Spleen (tissue), 11 donors: ENCODE measurements at regions not wholly inside any gene's neighbourhood (a gene's known extent, or its start where the extent isn't known, plus 50 kb on each side); places are given as distances from the start of the nearest gene placed in this dataset.

Experiments used
- DNase-seq: peaks from one replicate; pipeline ENCODE4 v3.0.0-alpha.2; 2020
- H3K27ac ChIP-seq, 8 donors: fragments of 200-600 bp; sonication (generic) in 7 of 8; 1 replicate in 4 of 8; 2 replicates in 4 of 8; pipeline versions ENCODE4 v1.5.0 to v1.8.0; 2016 to 2021; ENCODE audit warnings: inconsistent platforms in 4 of 8, mild to moderate bottlenecking in 4 of 8, moderate library complexity in 1 of 8
- H3K27me3 ChIP-seq, 7 donors: fragments of 200-600 bp; sonication (generic) in 6 of 7; replicated peaks in 1 of 7; 1 replicate in 4 of 7; 2 replicates in 3 of 7; pipeline versions ENCODE4 v1.5.0 to v1.8.0; 2016 to 2021; ENCODE audit warnings: inconsistent platforms in 3 of 7, mild to moderate bottlenecking in 1 of 7
- H3K36me3 ChIP-seq, 6 donors: fragments of 200-600 bp; sonication (generic) in 5 of 6; 1 replicate in 4 of 6; 2 replicates in 2 of 6; pipeline versions ENCODE4 v1.5.0 to v1.8.0; 2016 to 2021; ENCODE audit warnings: inconsistent platforms in 2 of 6
- H3K4me1 ChIP-seq, 6 donors: fragments of 200-600 bp; sonication (generic) in 5 of 6; 1 replicate in 3 of 6; 2 replicates in 3 of 6; pipeline versions ENCODE4 v1.5.0 to v1.8.0; 2016 to 2021; ENCODE audit warnings: inconsistent platforms in 3 of 6
- H3K4me3 ChIP-seq, 8 donors: fragments of 200-600 bp; sonication (generic) in 7 of 8; 1 replicate in 4 of 8; 2 replicates in 4 of 8; pipeline versions ENCODE4 v1.5.0 to v1.8.0; 2016 to 2021; ENCODE audit warnings: inconsistent platforms in 4 of 8, mild to moderate bottlenecking in 4 of 8, moderate library complexity in 2 of 8
- H3K9me3 ChIP-seq, 8 donors: fragments of 200-600 bp; sonication (generic) in 7 of 8; 1 replicate in 4 of 8; 2 replicates in 4 of 8; pipeline versions ENCODE4 v1.5.0 to v1.8.0; 2016 to 2021; ENCODE audit warnings: inconsistent platforms in 4 of 8
- CTCF ChIP-seq, 11 experiments: fragments of 200-600 bp in 7 of 11; fragments of 450-650 bp in 4 of 11; sonication (generic) in 4 of 11; IDR thresholded peaks in 8 of 11; conservative IDR thresholded peaks in 3 of 11; 1 replicate in 7 of 11; 2 replicates in 4 of 11; pipeline versions ENCODE4 v1.4.0 to v1.8.0; 2016 to 2021; ENCODE audit warnings: antibody characterized with exemption in 11 of 11, inconsistent platforms in 4 of 11, mild to moderate bottlenecking in 1 of 11
- POLR2A ChIP-seq, 3 donors: fragments of 450-650 bp; IDR thresholded peaks; one replicate each; pipeline ENCODE4 v1.5.1; 2017; ENCODE audit warnings: antibody characterized with exemption in 3 of 3, mild to moderate bottlenecking in 1 of 3
- POLR2AphosphoS5 ChIP-seq, 3 donors: sonication (generic); formaldehyde crosslinking; IDR thresholded peaks; one replicate each; pipeline ENCODE4 v1.5.1; 2017; ENCODE audit warnings: antibody characterized with exemption in 3 of 3
- WGBS, 5 donors: extraction: QIAGEN DNeasy Blood & Tissue Kit in 3 of 5; methylation state at CpG; one replicate each; pipeline versions ENCODE4 v1.1.5 to v1.1.7; 2013 to 2018; 5-methylcytosine and 5-hydroxymethylcytosine counted together
- intact Hi-C: fragments of 100-400 bp; cut with DNase I; formaldehyde crosslinking; loops from one replicate; pipeline ENCODE4 v1.15.0; 2023; ENCODE audit warnings: low total_unique reads
- donor health status: healthy with polysubstance abuse.
- donor health status: DM: no; HTN: no; CAD: no; lungs with moderate emphysema.
- donor health status: DM: no; HTN: no; CAD: no.
- donor health status: Bipolar disorder and iron deficiency.
- donor health status: healthy.
- donor health status: DM: no; HTN: no; CAD: no.
- donor health status: DM: yes; HTN: yes; CAD: no.

- no peaks in the 10 kb centered on the region for H3K36me3 ChIP-seq
- TF ChIP-seq POLR2AphosphoS5 (IDR thresholded peaks at IDR 0.05) (no peak), POLR2A (IDR thresholded peaks at IDR 0.05) (no peak), CTCF (IDR thresholded peaks at IDR 0.05 in 8 of 11, conservative IDR thresholded peaks at IDR 0.05 in 3 of 11) (peak in 10 of 11 experiments; percentile 40 to 70 (median 56))
- no peaks in the 10 kb centered on the region for H3K9me3 ChIP-seq
- peaks cover 0 to 4% (median 0%) of the 10 kb centered on the region in 6 donors for H3K4me1 ChIP-seq
- intact Hi-C loops: no loop called here
- WGBS, 5 donors: 31 to 36% (median 32%) methylated on average over 4 of the region's 4 CpGs
- no peaks in the 10 kb centered on the region for H3K27me3 ChIP-seq
- no peak overlapping the region for H3K27ac ChIP-seq
- no peak for DNase-seq
- no peak overlapping the region for H3K4me3 ChIP-seq
Measured at GRCh38 chr12:62123721-62124203, 136.4 kb upstream of the USP15 start.

DNA sequence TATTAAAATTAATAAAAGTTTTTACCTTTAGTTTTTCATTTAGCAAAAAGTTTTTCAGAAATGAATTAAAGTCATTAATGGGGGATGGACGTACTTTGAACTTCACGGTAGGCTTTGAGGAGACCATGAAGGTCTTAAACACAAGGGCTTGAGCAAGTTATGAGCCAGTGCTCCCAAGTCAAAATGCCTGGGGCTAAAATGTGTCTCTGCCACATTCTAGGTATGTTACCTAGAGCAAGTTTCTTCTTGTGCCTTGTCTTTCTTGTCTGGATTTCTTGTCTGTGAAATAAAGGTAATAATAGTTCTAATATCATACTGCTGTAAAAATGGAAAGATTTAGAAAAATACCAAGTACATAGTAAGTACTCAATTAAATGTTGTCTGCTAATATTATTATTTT, 132.7 kb upstream of the USP15 start:
- 91 to 100% (median 97%) methylated on average over 2 of the region's 2 CpGs for WGBS, 5 donors
- TF ChIP-seq POLR2AphosphoS5 (IDR thresholded peaks at IDR 0.05) (no peak), CTCF (IDR thresholded peaks at IDR 0.05 in 8 of 11, conservative IDR thresholded peaks at IDR 0.05 in 3 of 11) (no peak), POLR2A (IDR thresholded peaks at IDR 0.05) (no peak)
- Histone ChIP-seq H3K27me3 (no peaks in the 10 kb centered on the region), H3K9me3 (no peaks in the 10 kb centered on the region), H3K27ac (peak overlapping the region in 2 of 8 donors; percentile 22 to 56), H3K36me3 (no peaks in the 10 kb centered on the region), H3K4me1 (peaks cover 0 to 9% (median 3%) of the 10 kb centered on the region in 6 donors), H3K4me3 (no peak overlapping the region)
- DNase-seq: no peak
- intact Hi-C loops: no loop called here

DNA sequence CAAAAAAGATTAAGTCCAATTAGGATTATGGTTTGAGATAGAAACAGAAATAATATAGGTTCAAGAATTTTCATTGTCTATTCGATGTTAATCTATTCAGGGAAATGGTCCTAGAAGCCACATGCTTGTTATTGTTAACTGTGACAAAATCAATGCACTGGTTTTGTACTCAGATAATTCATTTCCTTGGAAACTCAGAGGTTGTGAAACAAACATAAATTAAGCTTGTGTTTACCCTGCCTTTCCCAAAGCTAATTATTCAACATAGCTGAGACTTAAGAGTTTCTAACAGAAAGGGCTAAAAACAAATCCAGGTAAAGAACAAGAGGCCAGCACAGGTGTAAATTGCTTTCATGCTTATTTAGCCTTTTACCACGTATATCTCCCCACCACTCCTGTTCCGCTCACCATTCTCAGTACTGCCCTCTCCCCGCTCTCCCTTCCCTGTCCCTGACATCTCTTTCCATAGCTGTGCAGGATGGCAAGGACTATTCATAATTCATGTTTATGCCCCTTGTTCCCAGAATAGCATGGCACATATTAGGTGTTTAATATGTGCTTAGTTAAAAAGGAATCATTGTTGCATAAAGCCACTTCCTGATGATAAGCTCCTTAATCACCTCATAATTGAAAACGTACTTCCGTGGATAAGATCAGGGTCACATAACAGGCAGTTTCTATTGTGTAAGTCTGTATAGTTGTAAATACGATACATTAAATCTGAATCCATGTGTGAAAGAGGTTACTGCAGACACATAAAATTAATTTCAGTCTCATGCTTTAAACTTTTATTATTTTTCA, 131.8 kb upstream of the USP15 start:
- peaks cover 0 to 9% (median 3%) of the 10 kb centered on the region in 6 donors for H3K4me1 ChIP-seq
- H3K9me3 ChIP-seq: no peaks in the 10 kb centered on the region
- TF ChIP-seq CTCF (IDR thresholded peaks at IDR 0.05 in 8 of 11, conservative IDR thresholded peaks at IDR 0.05 in 3 of 11) (no peak), POLR2AphosphoS5 (IDR thresholded peaks at IDR 0.05) (no peak), POLR2A (IDR thresholded peaks at IDR 0.05) (no peak)
- no peak overlapping the region for H3K4me3 ChIP-seq
- DNase-seq: no peak
- intact Hi-C loops: no loop called here
- 36 to 63% (median 45%) methylated on average over 7 of the region's 7 CpGs for WGBS, 5 donors
- H3K27ac ChIP-seq: peak overlapping the region in 5 of 8 donors; percentile 0 to 56 (median 22)
- no peaks in the 10 kb centered on the region for H3K27me3 ChIP-seq
- H3K36me3 ChIP-seq: no peaks in the 10 kb centered on the region

GRCh38 chr12:62129291-62129690, 130.9 kb upstream of the USP15 start:
- WGBS, 5 donors: 35 to 89% (median 61%) methylated on average over 4 of the region's 4 CpGs
- intact Hi-C loops: no loop called here

More at GRCh38 chr12:62129291-62129690, 130.9 kb upstream of the USP15 start:
- Histone ChIP-seq H3K4me1 (peaks cover 0 to 9% (median 3%) of the 10 kb centered on the region in 6 donors), H3K4me3 (no peak overlapping the region), H3K9me3 (no peaks in the 10 kb centered on the region), H3K27me3 (no peaks in the 10 kb centered on the region), H3K27ac (peak overlapping the region in 2 of 8 donors; percentile 12 to 22), H3K36me3 (no peaks in the 10 kb centered on the region)
- TF ChIP-seq CTCF (IDR thresholded peaks at IDR 0.05 in 8 of 11, conservative IDR thresholded peaks at IDR 0.05 in 3 of 11) (no peak), POLR2AphosphoS5 (IDR thresholded peaks at IDR 0.05) (no peak), POLR2A (IDR thresholded peaks at IDR 0.05) (no peak)
- no peak for DNase-seq
